ENCODE measurements at regions not wholly inside any gene's neighbourhood (a gene's known extent, or its start where the extent isn't known, plus 50 kb on each side); places are given as distances from the start of the nearest gene placed in this dataset.

DNA sequence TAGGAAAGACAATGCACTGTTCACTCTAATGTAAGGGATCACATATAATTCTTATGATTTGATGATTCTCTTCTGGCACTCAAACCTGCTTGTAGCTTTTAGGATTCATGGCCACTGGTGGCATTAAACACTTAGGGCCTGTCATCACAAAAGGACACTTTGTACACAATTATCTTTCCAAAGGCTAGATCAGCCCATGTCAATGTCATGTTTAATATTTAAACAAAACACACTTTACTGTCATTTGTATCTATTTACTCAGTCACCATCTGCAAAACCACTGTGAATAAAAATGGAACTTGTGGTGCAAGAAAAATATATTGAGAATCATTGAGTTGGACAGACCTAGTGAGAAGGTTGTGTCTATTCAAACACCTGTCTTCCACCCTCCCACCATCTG lies 83.6 kb upstream of the TTC29 start:
- TF ChIP-seq, protein P1, sequence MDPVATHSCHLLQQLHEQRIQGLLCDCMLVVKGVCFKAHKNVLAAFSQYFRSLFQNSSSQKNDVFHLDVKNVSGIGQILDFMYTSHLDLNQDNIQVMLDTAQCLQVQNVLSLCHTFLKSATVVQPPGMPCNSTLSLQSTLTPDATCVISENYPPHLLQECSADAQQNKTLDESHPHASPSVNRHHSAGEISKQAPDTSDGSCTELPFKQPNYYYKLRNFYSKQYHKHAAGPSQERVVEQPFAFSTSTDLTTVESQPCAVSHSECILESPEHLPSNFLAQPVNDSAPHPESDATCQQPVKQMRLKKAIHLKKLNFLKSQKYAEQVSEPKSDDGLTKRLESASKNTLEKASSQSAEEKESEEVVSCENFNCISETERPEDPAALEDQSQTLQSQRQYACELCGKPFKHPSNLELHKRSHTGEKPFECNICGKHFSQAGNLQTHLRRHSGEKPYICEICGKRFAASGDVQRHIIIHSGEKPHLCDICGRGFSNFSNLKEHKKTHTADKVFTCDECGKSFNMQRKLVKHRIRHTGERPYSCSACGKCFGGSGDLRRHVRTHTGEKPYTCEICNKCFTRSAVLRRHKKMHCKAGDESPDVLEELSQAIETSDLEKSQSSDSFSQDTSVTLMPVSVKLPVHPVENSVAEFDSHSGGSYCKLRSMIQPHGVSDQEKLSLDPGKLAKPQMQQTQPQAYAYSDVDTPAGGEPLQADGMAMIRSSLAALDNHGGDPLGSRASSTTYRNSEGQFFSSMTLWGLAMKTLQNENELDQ (tag by site-specific recombination; IDR thresholded peaks at IDR 0.05; ENCODE audit: low read depth): no peak
- TF ChIP-seq, protein P2, sequence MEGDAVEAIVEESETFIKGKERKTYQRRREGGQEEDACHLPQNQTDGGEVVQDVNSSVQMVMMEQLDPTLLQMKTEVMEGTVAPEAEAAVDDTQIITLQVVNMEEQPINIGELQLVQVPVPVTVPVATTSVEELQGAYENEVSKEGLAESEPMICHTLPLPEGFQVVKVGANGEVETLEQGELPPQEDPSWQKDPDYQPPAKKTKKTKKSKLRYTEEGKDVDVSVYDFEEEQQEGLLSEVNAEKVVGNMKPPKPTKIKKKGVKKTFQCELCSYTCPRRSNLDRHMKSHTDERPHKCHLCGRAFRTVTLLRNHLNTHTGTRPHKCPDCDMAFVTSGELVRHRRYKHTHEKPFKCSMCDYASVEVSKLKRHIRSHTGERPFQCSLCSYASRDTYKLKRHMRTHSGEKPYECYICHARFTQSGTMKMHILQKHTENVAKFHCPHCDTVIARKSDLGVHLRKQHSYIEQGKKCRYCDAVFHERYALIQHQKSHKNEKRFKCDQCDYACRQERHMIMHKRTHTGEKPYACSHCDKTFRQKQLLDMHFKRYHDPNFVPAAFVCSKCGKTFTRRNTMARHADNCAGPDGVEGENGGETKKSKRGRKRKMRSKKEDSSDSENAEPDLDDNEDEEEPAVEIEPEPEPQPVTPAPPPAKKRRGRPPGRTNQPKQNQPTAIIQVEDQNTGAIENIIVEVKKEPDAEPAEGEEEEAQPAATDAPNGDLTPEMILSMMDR (tag by site-specific recombination; IDR thresholded peaks at IDR 0.05): no peak
- TF ChIP-seq ZNF184 (tag by site-specific recombination; IDR thresholded peaks at IDR 0.05) (no peak), ZNF132 (tag by site-specific recombination; IDR thresholded peaks at IDR 0.05; ENCODE audit: borderline replicate concordance) (no peak), ZNF214 (tag by site-specific recombination; IDR thresholded peaks at IDR 0.05; ENCODE audit: borderline replicate concordance) (no peak), ZNF707 (tag by site-specific recombination; IDR thresholded peaks at IDR 0.05) (no peak)
- TF ChIP-seq, protein P3, sequence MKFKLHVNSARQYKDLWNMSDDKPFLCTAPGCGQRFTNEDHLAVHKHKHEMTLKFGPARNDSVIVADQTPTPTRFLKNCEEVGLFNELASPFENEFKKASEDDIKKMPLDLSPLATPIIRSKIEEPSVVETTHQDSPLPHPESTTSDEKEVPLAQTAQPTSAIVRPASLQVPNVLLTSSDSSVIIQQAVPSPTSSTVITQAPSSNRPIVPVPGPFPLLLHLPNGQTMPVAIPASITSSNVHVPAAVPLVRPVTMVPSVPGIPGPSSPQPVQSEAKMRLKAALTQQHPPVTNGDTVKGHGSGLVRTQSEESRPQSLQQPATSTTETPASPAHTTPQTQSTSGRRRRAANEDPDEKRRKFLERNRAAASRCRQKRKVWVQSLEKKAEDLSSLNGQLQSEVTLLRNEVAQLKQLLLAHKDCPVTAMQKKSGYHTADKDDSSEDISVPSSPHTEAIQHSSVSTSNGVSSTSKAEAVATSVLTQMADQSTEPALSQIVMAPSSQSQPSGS (tag by site-specific recombination; IDR thresholded peaks at IDR 0.05; ENCODE audit: low read depth): no peak

All from HEK293 (cell line).